MM.1S (cell line): ENCODE measurements at regions not wholly inside any gene's neighbourhood (a gene's known extent, or its start where the extent isn't known, plus 50 kb on each side); places are given as distances from the start of the nearest gene placed in this dataset.

ENCODE experiments used
- DNase-seq: peaks from one replicate; pipeline ENCODE4 v3.0.0-alpha.2; 2015
- H2AFZ ChIP-seq: fragments of 300-600 bp; sonication (generic); 2 replicates; pipeline ENCODE4 v1.6.0; 2016; ENCODE audit warnings: antibody characterized with exemption, low read length
- H3F3A ChIP-seq: fragments of 300-600 bp; sonication (generic); 2 replicates; pipeline ENCODE4 v1.6.1; 2016; ENCODE audit warnings: mild to moderate bottlenecking, antibody characterized with exemption, low read length, moderate library complexity, mixed read lengths; ENCODE audit not compliant: insufficient read depth
- H3K27ac ChIP-seq: fragments of 300-600 bp; sonication (generic); 2 replicates; pipeline ENCODE4 v1.5.1; 2016; ENCODE audit warnings: mild to moderate bottlenecking, low read length
- H3K27me3 ChIP-seq: fragments of 300-600 bp; sonication (generic); replicated peaks from 2 replicates; pipeline ENCODE4 v1.6.0; 2016; ENCODE audit warnings: low read length; ENCODE audit not compliant: insufficient read depth
- H3K36me3 ChIP-seq: fragments of 300-600 bp; sonication (generic); replicated peaks from 2 replicates; pipeline ENCODE4 v1.6.1; 2016; ENCODE audit warnings: mild to moderate bottlenecking, low read length, mixed read lengths; ENCODE audit not compliant: insufficient read depth
- H3K4me1 ChIP-seq: fragments of 300-600 bp; sonication (generic); 2 replicates; pipeline ENCODE4 v1.6.1; 2016; ENCODE audit warnings: low read length, mixed read lengths
- H3K4me2 ChIP-seq: fragments of 300-600 bp; sonication (generic); 2 replicates; pipeline ENCODE4 v1.6.0; 2016; ENCODE audit warnings: low read depth, low read length
- H3K4me3 ChIP-seq: fragments of 300-600 bp; sonication (generic); 2 replicates; pipeline ENCODE4 v1.5.1; 2016; ENCODE audit warnings: low read length, mixed read lengths
- H3K79me2 ChIP-seq: fragments of 300-600 bp; sonication (generic); 2 replicates; pipeline ENCODE4 v1.6.1; 2016; ENCODE audit warnings: mixed run types, low read length, mixed read lengths
- H3K9ac ChIP-seq: fragments of 300-600 bp; sonication (generic); 2 replicates; pipeline ENCODE4 v1.6.1; 2016; ENCODE audit warnings: low read length, mixed read lengths
- H3K9me2 ChIP-seq: fragments of 300-600 bp; sonication (generic); replicated peaks from 2 replicates; pipeline ENCODE4 v1.6.1; 2016; ENCODE audit warnings: mild to moderate bottlenecking, low read length, mixed read lengths; ENCODE audit not compliant: insufficient read depth
- H3K9me3 ChIP-seq: fragments of 300-600 bp; sonication (generic); replicated peaks from 2 replicates; pipeline ENCODE4 v1.6.1; 2016; ENCODE audit warnings: mild to moderate bottlenecking, low read length, mixed read lengths; ENCODE audit not compliant: insufficient read depth
- H4K20me1 ChIP-seq: fragments of 300-600 bp; sonication (generic); 2 replicates; pipeline ENCODE4 v1.6.1; 2016; ENCODE audit warnings: mild to moderate bottlenecking, low read length, moderate library complexity, mixed read lengths; ENCODE audit not compliant: insufficient read depth
- EZH2 ChIP-seq: fragments of 300-600 bp; sonication (generic); optimal IDR thresholded peaks from 2 replicates; pipeline ENCODE3; 2017; ENCODE audit warnings: low read depth, mild to moderate bottlenecking, antibody characterized with exemption, low read length, mixed read lengths
- EZH2phosphoT487 ChIP-seq: fragments of 300-600 bp; sonication (generic); IDR thresholded peaks from 2 replicates; pipeline ENCODE4 v1.6.1; 2018; ENCODE audit warnings: antibody characterized with exemption, low read length
- TF ChIP-seq, protein P1 (sequence below): fragments of 300-600 bp; sonication (generic); IDR thresholded peaks from 2 replicates; pipeline ENCODE4 v1.5.1; 2016; ENCODE audit warnings: antibody characterized with exemption, low read length, mixed read lengths

DNA sequence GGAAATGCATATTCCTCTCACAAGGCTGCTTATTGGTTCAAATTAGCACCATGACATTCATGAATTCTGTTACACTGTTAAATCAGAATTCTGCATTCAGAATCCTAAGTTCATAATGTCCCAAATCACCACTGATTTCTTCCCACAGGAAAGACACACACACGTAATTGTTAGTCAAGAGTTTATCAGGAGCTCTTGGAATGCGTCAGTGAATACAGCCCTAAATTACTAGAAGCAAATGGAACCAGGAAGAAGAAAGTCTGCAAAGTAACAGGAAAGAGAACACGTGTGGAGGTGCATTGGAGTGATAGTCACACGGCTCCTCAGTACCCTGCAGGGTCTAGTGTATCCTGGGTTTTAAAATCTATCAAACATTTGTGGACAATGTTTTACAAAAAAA, 110.2 kb downstream of the ANXA2R start:
- Histone ChIP-seq H3K9me2 (no peaks in the 10 kb centered on the region), H3K4me2 (no peak overlapping the region), H3K4me3 (no peak overlapping the region), H3K36me3 (no peaks in the 10 kb centered on the region), H3F3A (peaks cover 4% of the 10 kb centered on the region; the same call in 1 of the 2 replicates), H3K27me3 (no peaks in the 10 kb centered on the region), H3K27ac (no peak overlapping the region), H3K4me1 (peaks cover 6% of the 10 kb centered on the region), H3K9ac (no peak overlapping the region), H4K20me1 (no peaks in the 10 kb centered on the region), H3K79me2 (no peaks in the 10 kb centered on the region), H3K9me3 (no peaks in the 10 kb centered on the region), H2AFZ (no peak overlapping the region)
- no peak for TF ChIP-seq EZH2
- TF ChIP-seq, protein P1, sequence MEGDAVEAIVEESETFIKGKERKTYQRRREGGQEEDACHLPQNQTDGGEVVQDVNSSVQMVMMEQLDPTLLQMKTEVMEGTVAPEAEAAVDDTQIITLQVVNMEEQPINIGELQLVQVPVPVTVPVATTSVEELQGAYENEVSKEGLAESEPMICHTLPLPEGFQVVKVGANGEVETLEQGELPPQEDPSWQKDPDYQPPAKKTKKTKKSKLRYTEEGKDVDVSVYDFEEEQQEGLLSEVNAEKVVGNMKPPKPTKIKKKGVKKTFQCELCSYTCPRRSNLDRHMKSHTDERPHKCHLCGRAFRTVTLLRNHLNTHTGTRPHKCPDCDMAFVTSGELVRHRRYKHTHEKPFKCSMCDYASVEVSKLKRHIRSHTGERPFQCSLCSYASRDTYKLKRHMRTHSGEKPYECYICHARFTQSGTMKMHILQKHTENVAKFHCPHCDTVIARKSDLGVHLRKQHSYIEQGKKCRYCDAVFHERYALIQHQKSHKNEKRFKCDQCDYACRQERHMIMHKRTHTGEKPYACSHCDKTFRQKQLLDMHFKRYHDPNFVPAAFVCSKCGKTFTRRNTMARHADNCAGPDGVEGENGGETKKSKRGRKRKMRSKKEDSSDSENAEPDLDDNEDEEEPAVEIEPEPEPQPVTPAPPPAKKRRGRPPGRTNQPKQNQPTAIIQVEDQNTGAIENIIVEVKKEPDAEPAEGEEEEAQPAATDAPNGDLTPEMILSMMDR: no peak
- no peak for TF ChIP-seq EZH2phosphoT487
- no peak for DNase-seq

DNA sequence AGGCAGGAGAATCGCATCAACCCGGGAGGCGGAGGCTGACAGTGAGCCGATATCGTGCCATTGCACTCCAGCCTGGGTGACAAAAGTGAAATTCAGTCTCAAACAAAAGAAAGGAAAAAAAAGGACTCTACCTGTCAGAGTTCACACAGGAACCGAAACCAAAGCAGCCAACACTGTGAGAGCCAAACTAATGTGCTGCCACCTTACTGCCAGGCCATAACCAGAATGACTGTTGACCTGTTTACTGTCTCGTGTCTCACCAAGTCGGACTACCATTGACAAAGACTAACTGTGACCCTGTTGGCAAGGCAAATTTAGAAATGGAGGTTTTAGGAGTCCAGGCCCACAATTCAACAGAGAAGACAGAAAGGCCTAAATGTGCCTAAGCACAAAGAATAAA, 112.4 kb downstream of the ANXA2R start:
- Histone ChIP-seq H3K36me3 (no peaks in the 10 kb centered on the region), H3K4me2 (peak overlapping the region; percentile 51), H4K20me1 (no peaks in the 10 kb centered on the region), H3K9ac (no peak overlapping the region), H3K9me3 (no peaks in the 10 kb centered on the region), H2AFZ (peak overlapping the region; percentile 63), H3K4me1 (peaks cover 6% of the 10 kb centered on the region), H3K4me3 (0 out of 2 replicates have a peak overlapping the region, but pooled peaks have one; percentile 19), H3K27ac (peak overlapping the region; percentile 3; the same call in 1 of the 2 replicates), H3K27me3 (no peaks in the 10 kb centered on the region), H3K9me2 (no peaks in the 10 kb centered on the region), H3F3A (peaks cover 4% of the 10 kb centered on the region; the same call in 1 of the 2 replicates), H3K79me2 (no peaks in the 10 kb centered on the region)
- no peak for TF ChIP-seq EZH2phosphoT487
- TF ChIP-seq, protein P1: peak; percentile 38
- peak; percentile 87 for DNase-seq

DNA sequence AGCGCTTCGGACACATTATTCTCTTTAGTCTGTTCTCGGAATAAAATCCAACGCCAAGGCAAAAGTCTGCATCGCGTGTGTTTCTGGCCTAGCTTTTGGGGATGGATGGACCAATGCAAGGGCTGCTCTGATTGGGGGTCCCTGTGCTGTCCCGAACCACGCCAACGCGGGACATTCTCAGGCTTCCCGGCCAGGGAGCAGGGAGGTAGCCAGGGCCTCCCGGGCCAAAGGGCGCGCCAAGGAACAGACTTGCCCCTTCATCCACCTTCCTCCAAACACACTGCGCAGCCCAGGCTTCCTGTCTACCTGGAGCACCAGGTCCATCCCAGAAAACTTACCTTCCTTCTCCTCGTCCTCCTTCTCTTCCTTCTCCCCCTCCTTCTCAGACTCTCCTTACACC, 113.0 kb upstream of the SELENOP start:
- H2AFZ ChIP-seq: no peak overlapping the region
- H3K27me3 ChIP-seq: no peaks in the 10 kb centered on the region
- no peaks in the 10 kb centered on the region for H3K79me2 ChIP-seq
- peaks cover 6% of the 10 kb centered on the region for H3K4me1 ChIP-seq
- no peak overlapping the region for H3K9ac ChIP-seq
- no peaks in the 10 kb centered on the region for H4K20me1 ChIP-seq
- no peaks in the 10 kb centered on the region for H3K9me2 ChIP-seq
- H3K4me2 ChIP-seq: no peak overlapping the region
- TF ChIP-seq, protein P1: no peak
- TF ChIP-seq EZH2phosphoT487 (no peak), EZH2 (no peak)
- no peak overlapping the region for H3K27ac ChIP-seq
- no peaks in the 10 kb centered on the region for H3K36me3 ChIP-seq
- DNase-seq: no peak
- peaks cover 4% of the 10 kb centered on the region; the same call in 1 of the 2 replicates for H3F3A ChIP-seq
- no peak overlapping the region for H3K4me3 ChIP-seq
- no peaks in the 10 kb centered on the region for H3K9me3 ChIP-seq
